GOT3 (cell line): ENCODE measurements at regions not wholly inside any gene's neighbourhood (a gene's known extent, or its start where the extent isn't known, plus 50 kb on each side); places are given as distances from the start of the nearest gene placed in this dataset.

Source experiments
- DNase-seq: peaks from one replicate; lab custom pipeline; 2025; ENCODE audit warnings: mixed read lengths; lab: John Stamatoyannopoulos, UW

DNA sequence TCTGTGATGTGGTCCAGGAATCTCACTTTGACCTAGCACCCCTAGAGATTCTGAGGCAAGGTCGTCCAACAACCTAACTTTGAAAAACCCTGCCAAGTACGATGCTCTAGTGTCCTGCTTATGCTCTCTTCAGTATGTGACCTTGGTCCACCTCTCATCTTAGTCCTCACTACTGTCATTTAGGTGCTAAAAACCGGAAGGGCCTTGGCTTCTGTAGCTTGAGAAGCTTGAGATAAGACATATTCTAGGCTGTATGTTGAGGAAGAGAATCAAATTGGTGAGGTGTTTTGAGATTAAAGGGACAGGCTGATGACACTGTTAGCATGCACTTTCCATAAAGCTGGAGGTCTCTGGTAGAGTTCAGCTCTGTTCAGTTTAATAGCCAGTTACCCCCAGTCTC, 57.0 kb upstream of the MTPN start:
- no peak for DNase-seq

DNA sequence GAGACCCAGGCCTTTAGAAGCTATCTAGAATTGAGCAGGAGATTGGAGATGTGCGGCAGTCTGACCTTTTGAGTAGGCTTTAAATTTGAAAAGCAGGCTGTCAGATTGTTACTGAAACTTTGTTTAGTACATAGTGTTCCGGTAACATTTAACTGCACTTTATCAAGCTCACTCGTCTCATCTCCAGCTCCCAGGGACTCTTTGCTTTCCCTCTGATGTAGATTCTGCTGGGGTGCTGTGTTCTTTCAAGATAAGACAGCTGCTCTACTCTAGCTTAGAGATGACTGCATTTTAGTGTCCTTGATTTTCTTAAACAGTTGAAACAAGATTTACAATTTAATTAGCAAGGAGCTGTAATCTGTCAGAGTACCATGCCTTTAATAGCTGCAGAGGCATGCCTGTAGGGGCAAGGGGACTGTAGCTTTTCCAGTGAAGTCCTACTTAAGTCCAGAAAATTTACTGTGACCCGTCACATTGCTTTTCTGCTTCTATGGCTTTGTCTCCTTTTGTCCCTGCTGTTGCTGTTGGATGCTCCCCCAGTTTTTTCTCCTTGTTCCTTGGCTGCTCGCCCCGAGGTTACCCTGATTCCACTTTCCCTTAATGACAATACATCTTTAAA, 56.4 kb upstream of the MTPN start:
- no peak for DNase-seq

DNA sequence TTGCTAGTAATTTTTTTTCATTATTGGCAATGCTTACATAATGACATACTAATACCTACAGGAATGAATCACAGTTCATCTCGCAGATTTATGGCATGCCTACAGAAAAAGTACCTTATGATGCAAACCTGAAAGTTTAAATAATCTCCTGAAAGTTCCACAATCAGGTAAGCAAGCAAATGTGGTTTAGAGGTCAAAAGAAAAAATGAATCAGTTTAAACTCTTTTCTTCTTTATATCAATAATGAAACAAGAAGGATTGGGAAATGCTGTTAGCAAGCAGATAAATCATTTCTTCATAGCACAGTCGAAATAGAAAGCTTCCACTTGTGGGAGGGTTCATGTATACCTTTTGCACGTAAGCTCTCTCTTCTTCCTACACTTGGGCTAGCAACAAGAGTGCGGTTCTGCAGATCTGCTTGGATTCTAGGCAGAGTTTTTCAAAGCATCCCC, 53.7 kb upstream of the MTPN start:
- no peak for DNase-seq

DNA sequence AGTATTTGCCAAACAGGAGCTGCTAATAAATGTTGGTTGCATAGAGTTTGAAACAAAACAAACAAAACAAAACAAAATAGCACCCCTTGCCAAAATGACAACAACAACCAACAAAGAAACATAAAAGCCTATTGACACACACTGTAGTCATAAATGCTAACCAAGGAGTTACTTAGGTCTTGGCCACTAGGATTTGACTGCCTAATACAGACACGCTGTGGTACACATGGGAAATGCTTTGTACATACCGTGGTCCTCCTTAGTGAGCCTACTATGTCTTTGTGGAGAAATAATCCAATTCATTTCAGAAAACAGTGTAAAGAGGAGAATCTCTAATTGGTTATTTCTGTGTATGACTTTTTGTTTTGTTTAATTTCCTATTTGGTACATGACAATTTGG, 53.2 kb upstream of the MTPN start:
- DNase-seq, result no peak

DNA sequence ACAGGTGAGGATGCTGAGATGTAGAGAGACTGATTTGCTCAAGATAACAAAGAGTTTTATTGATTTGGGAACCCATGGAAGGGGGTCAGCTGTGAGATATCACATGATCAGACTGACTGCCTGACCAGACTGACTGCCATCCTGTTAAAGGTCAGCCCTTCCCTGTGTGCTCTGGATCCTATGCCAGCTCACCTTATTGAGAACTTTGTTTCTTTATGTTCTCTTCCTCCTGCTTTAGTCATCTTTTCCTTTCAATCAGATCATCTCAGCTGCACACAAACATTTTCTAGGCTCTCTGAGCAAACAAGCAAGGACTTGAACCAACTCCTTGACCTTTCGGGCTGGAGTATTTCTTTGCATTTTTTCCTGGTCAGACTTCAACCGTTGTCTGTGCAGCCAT, 50.0 kb upstream of the MTPN start:
- no peak for DNase-seq
